Mononuclear cell (primary cell): ENCODE measurements at regions not wholly inside any gene's neighbourhood (a gene's known extent, or its start where the extent isn't known, plus 50 kb on each side); places are given as distances from the start of the nearest gene placed in this dataset.

Experiments used
- H3K27me3 ChIP-seq: 2 replicates; pipeline ENCODE4 v1.6.0; 2011; ENCODE audit warnings: low read length, control low read depth; ENCODE audit not compliant: insufficient read depth
- H3K4me1 ChIP-seq: 2 replicates; pipeline ENCODE4 v1.5.1; 2011; ENCODE audit warnings: mild to moderate bottlenecking, low read length, control low read depth; ENCODE audit not compliant: insufficient read depth
- H3K4me3 ChIP-seq: 2 replicates; pipeline ENCODE4 v1.5.1; 2011; ENCODE audit warnings: mild to moderate bottlenecking, low read length, moderate library complexity
- H3K9me3 ChIP-seq: 2 replicates; pipeline ENCODE4 v1.5.1; 2011; ENCODE audit warnings: low read depth, mild to moderate bottlenecking, control low read depth, low read length

GRCh38 chr2:234193977-234194563, 143.6 kb downstream of the SPP2 start:
- Histone ChIP-seq H3K27me3 (peaks cover 4% of the 10 kb centered on the region), H3K4me1 (no peaks in the 10 kb centered on the region), H3K4me3 (no peak overlapping the region), H3K9me3 (no peaks in the 10 kb centered on the region)

- Histone ChIP-seq H3K9me3 (no peaks in the 10 kb centered on the region), H3K27me3 (peaks cover 8% of the 10 kb centered on the region), H3K4me1 (no peaks in the 10 kb centered on the region), H3K4me3 (no peak overlapping the region)
Observed at GRCh38 chr2:234191819-234192407, 141.4 kb downstream of the SPP2 start.

GRCh38 chr2:234189786-234190300, 139.3 kb downstream of the SPP2 start:
- Histone ChIP-seq H3K9me3 (no peaks in the 10 kb centered on the region), H3K4me1 (no peaks in the 10 kb centered on the region), H3K4me3 (no peak overlapping the region), H3K27me3 (peaks cover 8% of the 10 kb centered on the region)

- Histone ChIP-seq H3K4me1 (no peaks in the 10 kb centered on the region), H3K27me3 (peaks cover 8% of the 10 kb centered on the region), H3K9me3 (no peaks in the 10 kb centered on the region), H3K4me3 (no peak overlapping the region)
Observed at GRCh38 chr2:234189230-234189629, 138.7 kb downstream of the SPP2 start.

GRCh38 chr2:234187646-234188174, 137.2 kb downstream of the SPP2 start:
- no peaks in the 10 kb centered on the region for H3K9me3 ChIP-seq
- no peak overlapping the region for H3K4me3 ChIP-seq
- H3K4me1 ChIP-seq: no peaks in the 10 kb centered on the region
- peaks cover 12% of the 10 kb centered on the region for H3K27me3 ChIP-seq

- Histone ChIP-seq H3K4me1 (no peaks in the 10 kb centered on the region), H3K4me3 (no peak overlapping the region), H3K9me3 (no peaks in the 10 kb centered on the region), H3K27me3 (peaks cover 4% of the 10 kb centered on the region)
Observed at GRCh38 chr2:234181121-234181520, 130.6 kb downstream of the SPP2 start.

- Histone ChIP-seq H3K4me3 (no peak overlapping the region), H3K4me1 (no peaks in the 10 kb centered on the region), H3K27me3 (peaks cover 1% of the 10 kb centered on the region), H3K9me3 (no peaks in the 10 kb centered on the region)
Observed at GRCh38 chr2:234179031-234179363, 128.5 kb downstream of the SPP2 start.

GRCh38 chr2:234178330-234179030, 128.0 kb downstream of the SPP2 start:
- H3K4me1 ChIP-seq: no peaks in the 10 kb centered on the region
- no peaks in the 10 kb centered on the region for H3K9me3 ChIP-seq
- H3K4me3 ChIP-seq: no peak overlapping the region
- H3K27me3 ChIP-seq: peaks cover 2% of the 10 kb centered on the region

GRCh38 chr2:234175649-234176048, 125.1 kb downstream of the SPP2 start:
- no peaks in the 10 kb centered on the region for H3K4me1 ChIP-seq
- no peak overlapping the region for H3K4me3 ChIP-seq
- peaks cover 2% of the 10 kb centered on the region for H3K27me3 ChIP-seq
- no peaks in the 10 kb centered on the region for H3K9me3 ChIP-seq

- H3K9me3 ChIP-seq: no peaks in the 10 kb centered on the region
- no peak overlapping the region for H3K4me3 ChIP-seq
- H3K4me1 ChIP-seq: no peaks in the 10 kb centered on the region
- H3K27me3 ChIP-seq: peaks cover 2% of the 10 kb centered on the region
Observed at GRCh38 chr2:234174742-234175141, 124.2 kb downstream of the SPP2 start.

GRCh38 chr2:234172532-234172931, 122.0 kb downstream of the SPP2 start:
- Histone ChIP-seq H3K27me3 (peaks cover 2% of the 10 kb centered on the region), H3K4me3 (no peak overlapping the region), H3K9me3 (no peaks in the 10 kb centered on the region), H3K4me1 (no peaks in the 10 kb centered on the region)

- Histone ChIP-seq H3K27me3 (peaks cover 2% of the 10 kb centered on the region), H3K4me3 (no peak overlapping the region), H3K4me1 (no peaks in the 10 kb centered on the region), H3K9me3 (no peaks in the 10 kb centered on the region)
Observed at GRCh38 chr2:234172066-234172465, 121.6 kb downstream of the SPP2 start.

- no peaks in the 10 kb centered on the region for H3K4me1 ChIP-seq
- H3K4me3 ChIP-seq: no peak overlapping the region
- H3K27me3 ChIP-seq: peaks cover 2% of the 10 kb centered on the region
- no peaks in the 10 kb centered on the region for H3K9me3 ChIP-seq
Observed at GRCh38 chr2:234171666-234172065, 121.2 kb downstream of the SPP2 start.

- H3K27me3 ChIP-seq: peaks cover 2% of the 10 kb centered on the region
- no peaks in the 10 kb centered on the region for H3K9me3 ChIP-seq
- no peak overlapping the region for H3K4me3 ChIP-seq
- peaks cover 10% of the 10 kb centered on the region for H3K4me1 ChIP-seq
Observed at GRCh38 chr2:234169674-234170073, 119.2 kb downstream of the SPP2 start.
